H9 (cell line): ENCODE measurements at regions not wholly inside any gene's neighbourhood (a gene's known extent, or its start where the extent isn't known, plus 50 kb on each side); places are given as distances from the start of the nearest gene placed in this dataset.

ENCODE experiments used
- DNase-seq: peaks from one replicate; pipeline ENCODE4 v3.0.0-alpha.2; 2017
- H2AFZ ChIP-seq: one replicate; pipeline ENCODE4 v1.6.1; 2013; ENCODE audit warnings: mild to moderate bottlenecking, low read length, control low read depth, moderate library complexity
- H2AK5ac ChIP-seq: 2 replicates; pipeline ENCODE4 v1.6.1; 2013; ENCODE audit warnings: low read length, control low read depth, mixed read lengths; ENCODE audit not compliant: insufficient read length
- H2BK120ac ChIP-seq: one replicate; pipeline ENCODE4 v1.6.1; 2013; ENCODE audit warnings: low read depth, mild to moderate bottlenecking, low read length, control low read depth, inconsistent platforms; ENCODE audit not compliant: poor library complexity, severe bottlenecking
- H2BK12ac ChIP-seq: 2 replicates; pipeline ENCODE4 v1.6.1; 2013; ENCODE audit warnings: low read length, control low read depth, mixed read lengths, low read depth; ENCODE audit not compliant: insufficient read length
- H2BK15ac ChIP-seq: 2 replicates; pipeline ENCODE4 v1.6.1; 2013; ENCODE audit warnings: low read depth, low read length, control low read depth
- H2BK20ac ChIP-seq: one replicate; pipeline ENCODE4 v1.6.1; 2013; ENCODE audit warnings: low read depth, mild to moderate bottlenecking, low read length, control low read depth, inconsistent platforms; ENCODE audit not compliant: poor library complexity, severe bottlenecking
- H2BK5ac ChIP-seq: 2 replicates; pipeline ENCODE4 v1.6.1; 2013; ENCODE audit warnings: low read length, control low read depth, mixed read lengths; ENCODE audit not compliant: insufficient read length
- H3K14ac ChIP-seq: 2 replicates; pipeline ENCODE4 v1.6.1; 2013; ENCODE audit warnings: low read length, control low read depth; ENCODE audit not compliant: insufficient read depth
- H3K18ac ChIP-seq: 2 replicates; pipeline ENCODE4 v1.6.1; 2013; ENCODE audit warnings: low read depth, mild to moderate bottlenecking, mixed read lengths, low read length, control low read depth; ENCODE audit not compliant: insufficient read length
- H3K23ac ChIP-seq: 2 replicates; pipeline ENCODE4 v1.6.1; 2013; ENCODE audit warnings: low read length, control low read depth, mixed read lengths, low read depth; ENCODE audit not compliant: insufficient read length
- H3K23me2 ChIP-seq: 2 replicates; pipeline ENCODE4 v1.6.1; 2013; ENCODE audit warnings: low read depth, mild to moderate bottlenecking, mixed read lengths, low read length, control low read depth; ENCODE audit not compliant: insufficient read length, poor library complexity, severe bottlenecking
- H3K27ac ChIP-seq: 2 replicates; pipeline ENCODE4 v1.5.1; 2013; ENCODE audit warnings: low read length, control low read depth, mixed read lengths, low read depth; ENCODE audit not compliant: insufficient read length
- H3K27me3 ChIP-seq: 2 replicates; pipeline ENCODE4 v1.6.1; 2013; ENCODE audit warnings: low read length, control low read depth, inconsistent platforms; ENCODE audit not compliant: insufficient read depth
- H3K4ac ChIP-seq: 2 replicates; pipeline ENCODE4 v1.6.1; 2013; ENCODE audit warnings: low read depth, mild to moderate bottlenecking, control low read depth, inconsistent platforms, low read length, moderate library complexity
- H3K4me1 ChIP-seq: 2 replicates; pipeline ENCODE4 v1.6.1; 2013; ENCODE audit warnings: low read length, control low read depth, inconsistent platforms; ENCODE audit not compliant: insufficient read depth
- H3K4me2 ChIP-seq: 2 replicates; pipeline ENCODE4 v1.6.1; 2013; ENCODE audit warnings: low read length, control low read depth, mixed read lengths; ENCODE audit not compliant: insufficient read length, insufficient read depth
- H3K56ac ChIP-seq: 2 replicates; pipeline ENCODE4 v1.6.1; 2013; ENCODE audit warnings: low read depth, mild to moderate bottlenecking, mixed read lengths, low read length, control low read depth; ENCODE audit not compliant: insufficient read length
- H3K79me1 ChIP-seq: 2 replicates; pipeline ENCODE4 v1.6.1; 2013; ENCODE audit warnings: low read depth, mild to moderate bottlenecking, moderate library complexity, low read length, control low read depth, inconsistent platforms; ENCODE audit not compliant: insufficient read depth, poor library complexity, severe bottlenecking
- H3K79me2 ChIP-seq: 2 replicates; pipeline ENCODE4 v1.6.1; 2013; ENCODE audit warnings: low read length, control low read depth, inconsistent platforms; ENCODE audit not compliant: insufficient read depth
- H3K9ac ChIP-seq: 2 replicates; pipeline ENCODE4 v1.6.1; 2013; ENCODE audit warnings: low read length, control low read depth, mixed read lengths; ENCODE audit not compliant: insufficient read length; ENCODE audit errors: extremely low read depth
- H3K9me3 ChIP-seq: one replicate; pipeline ENCODE4 v1.6.1; 2013; ENCODE audit warnings: low read depth, low read length, inconsistent platforms; ENCODE audit not compliant: control insufficient read depth
- H3T11ph ChIP-seq: one replicate; pipeline ENCODE4 v1.6.1; 2013; ENCODE audit warnings: mild to moderate bottlenecking, low read length, control low read depth, inconsistent platforms
- H4K20me1 ChIP-seq: one replicate; pipeline ENCODE4 v1.6.1; 2013; ENCODE audit not compliant: control insufficient read depth, insufficient read length, insufficient read depth
- H4K5ac ChIP-seq: 2 replicates; pipeline ENCODE4 v1.6.1; 2013; ENCODE audit warnings: low read depth, mild to moderate bottlenecking, mixed read lengths, low read length, control low read depth; ENCODE audit not compliant: insufficient read length
- H4K8ac ChIP-seq: replicated peaks from 2 replicates; pipeline ENCODE4 v1.6.1; 2013; ENCODE audit warnings: low read length, control low read depth, mixed read lengths, low read depth; ENCODE audit not compliant: insufficient read length
- H4K91ac ChIP-seq: 2 replicates; pipeline ENCODE4 v1.6.1; 2013; ENCODE audit warnings: low read depth, mild to moderate bottlenecking, moderate library complexity, mixed read lengths, low read length, control low read depth; ENCODE audit not compliant: insufficient read length
- H3K27ac Mint-ChIP-seq, 3 experiments: 2 replicates in 2 of 3; 3 replicates in 1 of 3; pipeline ENCODE4 v1.8.0; 2020 to 2021; ENCODE audit warnings: mixed read lengths in 3 of 3, mild to moderate bottlenecking in 1 of 3, moderate library complexity in 1 of 3
- H3K27me3 Mint-ChIP-seq: 2 replicates; pipeline ENCODE4 v1.8.0; 2021; ENCODE audit warnings: low read depth, mild to moderate bottlenecking, moderate library complexity, mixed read lengths
- H3K36me3 Mint-ChIP-seq, 3 experiments: 2 replicates in 2 of 3; 3 replicates in 1 of 3; pipeline ENCODE4 v1.8.0; 2020 to 2021; ENCODE audit warnings: low read depth in 3 of 3, mixed read lengths in 3 of 3; ENCODE audit not compliant: insufficient read depth in 1 of 3
- H3K4me1 Mint-ChIP-seq, 2 experiments: 2 replicates each; pipeline ENCODE4 v1.8.0; 2020; ENCODE audit warnings: mixed read lengths in 2 of 2
- H3K4me3 Mint-ChIP-seq, 2 experiments: 2 replicates in 1 of 2; 3 replicates in 1 of 2; pipeline ENCODE4 v1.8.0; 2020 to 2021; ENCODE audit warnings: mild to moderate bottlenecking in 2 of 2, mixed read lengths in 2 of 2, moderate library complexity in 1 of 2
- H3K9me3 Mint-ChIP-seq, 2 experiments: 2 replicates in 1 of 2; 3 replicates in 1 of 2; pipeline ENCODE4 v1.8.0; 2020; ENCODE audit warnings: mild to moderate bottlenecking in 2 of 2, mixed read lengths in 2 of 2, moderate library complexity in 1 of 2
- CTCF ChIP-seq: fragments of 200-600 bp; sonication (generic); conservative IDR thresholded peaks from 3 replicates; pipeline ENCODE4 v1.8.0; 2021; ENCODE audit warnings: antibody characterized with exemption, mild to moderate bottlenecking
- WGBS: extraction: QIAGEN DNeasy Blood & Tissue Kit; methylation state at CpG from one replicate; pipeline ENCODE4 v1.1.7; 2013; ENCODE audit warnings: missing lambda C conversion rate, low lambda C conversion rate, mixed read lengths; ENCODE audit not compliant: insufficient read length; ENCODE audit errors: extremely low coverage; 5-methylcytosine and 5-hydroxymethylcytosine counted together

GRCh38 chr22:49328118-49328475 lies 499.6 kb downstream of the BRD1 start:
- DNase-seq: no peak
- Histone ChIP-seq H2AFZ (no peak overlapping the region), H3K14ac (no peak overlapping the region), H3K4ac (no peak overlapping the region), H3K27ac (no peak overlapping the region), H4K5ac (no peak overlapping the region), H3K56ac (no peak overlapping the region), H2BK15ac (no peak overlapping the region), H3K4me1 (no peaks in the 10 kb centered on the region), H4K8ac (no peak overlapping the region), H2BK5ac (no peak overlapping the region), H3K23ac (no peak overlapping the region), H3T11ph (no peak overlapping the region), H2BK12ac (no peak overlapping the region), H3K9me3 (no peaks in the 10 kb centered on the region), H3K27me3 (no peaks in the 10 kb centered on the region), H2BK20ac (no peak overlapping the region), H3K9ac (no peak overlapping the region), H2AK5ac (no peak overlapping the region), H3K18ac (no peak overlapping the region), H2BK120ac (no peak overlapping the region), H3K79me1 (no peaks in the 10 kb centered on the region), H3K23me2 (no peaks in the 10 kb centered on the region), H3K79me2 (no peaks in the 10 kb centered on the region), H4K91ac (no peak overlapping the region), H3K4me2 (no peak overlapping the region), H4K20me1 (no peaks in the 10 kb centered on the region)
- Mint-ChIP-seq H3K9me3 (peaks cover 9 to 10% of the 10 kb centered on the region in 2 experiments; a peak in 4 of 5 replicates), H3K27ac (no peak overlapping the region), H3K36me3 (peaks cover 0 to 6% (median 2%) of the 10 kb centered on the region in 3 experiments; a peak in 3 of 7 replicates), H3K4me1 (no peaks in the 10 kb centered on the region), H3K4me3 (no peak overlapping the region), H3K27me3 (peaks cover 26% of the 10 kb centered on the region)
- no CpG with 5 or more reads among the region's 6 CpGs for WGBS
- no peak for TF ChIP-seq CTCF
